OCI-LY7 (cell line): ENCODE measurements at regions not wholly inside any gene's neighbourhood (a gene's known extent, or its start where the extent isn't known, plus 50 kb on each side); places are given as distances from the start of the nearest gene placed in this dataset.

Source experiments
- BruUV-seq: library from RNA; stranded (reverse); fragments of 400-500 nt; replicated peaks from 2 replicates; lab custom pipeline; 2021; lab: Mats Ljungman, UMichigan
- CTCF ChIA-PET: fragments of 300-600 bp; sonication (Branson Sonifier 250); formaldehyde crosslinking; loops from one replicate; lab custom pipeline; 2022; ENCODE audit warnings: antibody characterized with exemption; ENCODE audit not compliant: unreplicated experiment; lab: Charles Lee
- POLR2A ChIA-PET: fragments of 300-600 bp; sonication (Branson Sonifier 250); formaldehyde crosslinking; loops from one replicate; lab custom pipeline; 2022; ENCODE audit warnings: antibody characterized with exemption; lab: Charles Lee
- DNase-seq: peaks from one replicate; pipeline ENCODE4 v3.0.0-alpha.2; 2015; ENCODE audit warnings: low spot score
- H2AFZ ChIP-seq: fragments of 200-600 bp; sonication (generic), shearing (Covaris generic); 2 replicates; pipeline ENCODE4 v1.6.1; 2014; ENCODE audit warnings: mild to moderate bottlenecking, antibody characterized with exemption, low read length, moderate library complexity
- H3K27ac ChIP-seq: fragments of 200-600 bp; sonication (generic); 2 replicates; pipeline ENCODE4 v1.5.1; 2014; ENCODE audit warnings: mixed run types, low read depth, mild to moderate bottlenecking, moderate library complexity, low read length, inconsistent platforms; ENCODE audit not compliant: poor library complexity, severe bottlenecking
- H3K36me3 ChIP-seq: fragments of 200-600 bp; sonication (generic); 2 replicates; pipeline ENCODE4 v1.6.1; 2014; ENCODE audit warnings: mild to moderate bottlenecking, antibody characterized with exemption, low read length, moderate library complexity, mixed read lengths; ENCODE audit not compliant: insufficient read depth
- H3K4me1 ChIP-seq: fragments of 200-600 bp; sonication (generic); 2 replicates; pipeline ENCODE4 v1.5.1; 2014; ENCODE audit warnings: mild to moderate bottlenecking, low read length; ENCODE audit not compliant: insufficient read depth, poor library complexity, severe bottlenecking
- H3K4me2 ChIP-seq: fragments of 200-600 bp; sonication (generic); 2 replicates; pipeline ENCODE4 v1.6.1; 2014; ENCODE audit warnings: mild to moderate bottlenecking, low read length
- H3K4me3 ChIP-seq: fragments of 200-600 bp; sonication (generic); 2 replicates; pipeline ENCODE4 v1.5.1; 2014; ENCODE audit warnings: mild to moderate bottlenecking, low read depth, low read length; ENCODE audit not compliant: poor library complexity, severe bottlenecking
- H3K79me2 ChIP-seq: fragments of 200-600 bp; sonication (generic); 2 replicates; pipeline ENCODE4 v1.6.1; 2016; ENCODE audit warnings: low read depth, mild to moderate bottlenecking, low read length, moderate library complexity, mixed read lengths; ENCODE audit not compliant: insufficient read depth
- H3K9me2 ChIP-seq: fragments of 200-600 bp; sonication (generic); 2 replicates; pipeline ENCODE4 v1.6.1; 2016; ENCODE audit warnings: mild to moderate bottlenecking, low read length, mixed read lengths; ENCODE audit not compliant: insufficient read depth
- H3K9me3 ChIP-seq: fragments of 200-600 bp; sonication (generic); 2 replicates; pipeline ENCODE4 v1.6.1; 2014; ENCODE audit warnings: mild to moderate bottlenecking, mixed run types, low read length, mixed read lengths
- H4K20me1 ChIP-seq: fragments of 200-600 bp; sonication (generic); 2 replicates; pipeline ENCODE4 v1.6.1; 2014; ENCODE audit warnings: mild to moderate bottlenecking, antibody characterized with exemption, low read length, moderate library complexity, mixed read lengths; ENCODE audit not compliant: insufficient read depth
- EZH2phosphoT487 ChIP-seq: fragments of 200-600 bp; sonication (generic); IDR thresholded peaks from 2 replicates; pipeline ENCODE4 v1.6.1; 2018; ENCODE audit warnings: low read depth, borderline replicate concordance, mild to moderate bottlenecking, mixed run types, antibody characterized with exemption, low read length, moderate library complexity, mixed read lengths
- intact Hi-C: fragments of 100-400 bp; cut with micrococcal nuclease; formaldehyde crosslinking; loops from one replicate; pipeline ENCODE4 v1.10.0; 2022; ENCODE audit not compliant: unreplicated experiment
- TF ChIP-seq, protein P1 (sequence below): fragments of 200-600 bp; sonication (generic); conservative IDR thresholded peaks from 2 replicates; pipeline ENCODE4 v1.5.1; 2014; ENCODE audit warnings: mild to moderate bottlenecking, antibody characterized with exemption, low read length, moderate library complexity, mixed read lengths

DNA sequence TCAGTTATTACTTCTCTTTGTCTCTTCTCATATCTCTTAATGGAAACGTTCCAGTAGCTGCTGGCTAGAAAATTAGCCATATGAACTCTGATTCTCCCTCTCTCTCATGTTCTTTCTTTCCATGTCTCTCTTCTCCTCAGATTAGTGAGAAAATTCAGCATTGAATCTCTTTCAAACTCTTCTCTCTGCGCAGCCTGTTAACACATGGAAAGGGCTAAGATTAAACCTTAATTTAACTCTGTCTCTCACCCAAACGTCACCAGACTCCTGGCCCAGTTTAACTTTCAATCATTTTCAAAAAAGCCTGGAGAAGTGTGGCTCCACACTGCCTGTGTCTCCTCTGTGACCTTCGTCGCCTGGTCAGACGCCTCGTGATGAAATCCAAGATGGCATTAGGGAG is 1234.2 kb downstream of the BCL11B start:
- TF ChIP-seq EZH2phosphoT487: no peak
- TF ChIP-seq, protein P1, sequence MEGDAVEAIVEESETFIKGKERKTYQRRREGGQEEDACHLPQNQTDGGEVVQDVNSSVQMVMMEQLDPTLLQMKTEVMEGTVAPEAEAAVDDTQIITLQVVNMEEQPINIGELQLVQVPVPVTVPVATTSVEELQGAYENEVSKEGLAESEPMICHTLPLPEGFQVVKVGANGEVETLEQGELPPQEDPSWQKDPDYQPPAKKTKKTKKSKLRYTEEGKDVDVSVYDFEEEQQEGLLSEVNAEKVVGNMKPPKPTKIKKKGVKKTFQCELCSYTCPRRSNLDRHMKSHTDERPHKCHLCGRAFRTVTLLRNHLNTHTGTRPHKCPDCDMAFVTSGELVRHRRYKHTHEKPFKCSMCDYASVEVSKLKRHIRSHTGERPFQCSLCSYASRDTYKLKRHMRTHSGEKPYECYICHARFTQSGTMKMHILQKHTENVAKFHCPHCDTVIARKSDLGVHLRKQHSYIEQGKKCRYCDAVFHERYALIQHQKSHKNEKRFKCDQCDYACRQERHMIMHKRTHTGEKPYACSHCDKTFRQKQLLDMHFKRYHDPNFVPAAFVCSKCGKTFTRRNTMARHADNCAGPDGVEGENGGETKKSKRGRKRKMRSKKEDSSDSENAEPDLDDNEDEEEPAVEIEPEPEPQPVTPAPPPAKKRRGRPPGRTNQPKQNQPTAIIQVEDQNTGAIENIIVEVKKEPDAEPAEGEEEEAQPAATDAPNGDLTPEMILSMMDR: no peak
- BruUV-seq: no TSS peak
- Histone ChIP-seq H3K79me2 (no peaks in the 10 kb centered on the region), H3K4me1 (no peaks in the 10 kb centered on the region), H3K4me3 (no peak overlapping the region), H3K27ac (no peak overlapping the region), H4K20me1 (no peaks in the 10 kb centered on the region), H3K9me3 (no peaks in the 10 kb centered on the region), H3K4me2 (no peak overlapping the region), H3K9me2 (no peaks in the 10 kb centered on the region), H2AFZ (no peak overlapping the region), H3K36me3 (no peaks in the 10 kb centered on the region)
- CTCF ChIA-PET: no interaction called here
- intact Hi-C loops: no loop called here
- POLR2A ChIA-PET: no interaction called here
- no peak for DNase-seq

GRCh38 chr14:98056946-98057345 is 1215.1 kb downstream of the BCL11B start:
- Histone ChIP-seq H3K4me3 (no peak overlapping the region), H4K20me1 (no peaks in the 10 kb centered on the region), H3K27ac (no peak overlapping the region), H3K9me2 (no peaks in the 10 kb centered on the region), H3K4me1 (no peaks in the 10 kb centered on the region), H2AFZ (no peak overlapping the region), H3K79me2 (no peaks in the 10 kb centered on the region), H3K36me3 (no peaks in the 10 kb centered on the region), H3K9me3 (no peaks in the 10 kb centered on the region), H3K4me2 (no peak overlapping the region)
- CTCF ChIA-PET: no interaction called here
- POLR2A ChIA-PET: no interaction called here
- TF ChIP-seq, protein P1: no peak
- no peak for TF ChIP-seq EZH2phosphoT487
- BruUV-seq: no TSS peak
- no peak for DNase-seq
- intact Hi-C loops: no loop called here

- no TSS peak for BruUV-seq
- ChIA-PET POLR2A (interaction anchor here (0.6 kb wide), 1 partner anchor 458 kb away, joined by 3 read pairs; no protein-coding TSS in a partner anchor), CTCF (no interaction called here)
- Histone ChIP-seq H3K36me3 (no peaks in the 10 kb centered on the region), H3K4me3 (no peak overlapping the region), H2AFZ (no peak overlapping the region), H3K9me2 (no peaks in the 10 kb centered on the region), H3K9me3 (no peaks in the 10 kb centered on the region), H3K4me2 (no peak overlapping the region), H4K20me1 (no peaks in the 10 kb centered on the region), H3K27ac (no peak overlapping the region), H3K4me1 (no peaks in the 10 kb centered on the region), H3K79me2 (no peaks in the 10 kb centered on the region)
- intact Hi-C loops: no loop called here
- TF ChIP-seq, protein P1: no peak
- no peak for TF ChIP-seq EZH2phosphoT487
- no peak for DNase-seq
Measured at GRCh38 chr14:98059106-98059505, 1212.9 kb downstream of the BCL11B start.
